Urothelium cell line (cell line): ENCODE measurements at regions not wholly inside any gene's neighbourhood (a gene's known extent, or its start where the extent isn't known, plus 50 kb on each side); places are given as distances from the start of the nearest gene placed in this dataset.
A peak's percentile ranks its signal among the peaks of the same experiment; 100 is the strongest.
"Not testable (repeated sequence)": the region's sequence is repeated elsewhere in the genome, so short reads cannot be mapped to it uniquely, and the experiment has no call there.

Experiments
- DNase-seq: peaks from one replicate; pipeline ENCODE4 v3.0.0; 2011; ENCODE audit warnings: low spot score, mixed read lengths
- FAIRE-seq: peaks from 2 replicates; lab custom pipeline; 2011; peaks lifted over from hg19 to GRCh38; lab: Jason Lieb, UNC

- no peak for FAIRE-seq
- no peak for DNase-seq
Observed at GRCh38 chrX:95218976-95219375, 1465.7 kb upstream of the DIAPH2 start.

DNA sequence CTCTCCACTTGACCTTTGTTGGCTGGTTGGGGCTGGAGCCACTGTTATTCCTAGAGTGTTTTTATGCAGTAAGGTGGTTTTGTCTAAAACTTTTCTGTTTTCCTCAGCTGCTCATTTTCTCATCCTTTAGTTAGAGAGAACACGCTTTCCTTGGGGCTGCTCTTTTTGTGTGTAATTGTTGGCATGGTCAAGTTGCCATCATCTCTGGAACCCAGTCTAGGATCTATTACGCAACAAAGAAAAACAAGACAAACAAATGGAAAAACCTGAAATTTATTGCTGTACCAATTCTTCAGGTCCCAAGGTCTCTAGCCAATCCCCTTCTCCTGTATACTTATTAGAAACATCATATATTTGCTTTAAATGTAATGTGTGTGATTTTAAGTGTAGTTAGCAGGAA, 1436.3 kb upstream of the DIAPH2 start:
- no peak for FAIRE-seq
- DNase-seq = no peak

DNA sequence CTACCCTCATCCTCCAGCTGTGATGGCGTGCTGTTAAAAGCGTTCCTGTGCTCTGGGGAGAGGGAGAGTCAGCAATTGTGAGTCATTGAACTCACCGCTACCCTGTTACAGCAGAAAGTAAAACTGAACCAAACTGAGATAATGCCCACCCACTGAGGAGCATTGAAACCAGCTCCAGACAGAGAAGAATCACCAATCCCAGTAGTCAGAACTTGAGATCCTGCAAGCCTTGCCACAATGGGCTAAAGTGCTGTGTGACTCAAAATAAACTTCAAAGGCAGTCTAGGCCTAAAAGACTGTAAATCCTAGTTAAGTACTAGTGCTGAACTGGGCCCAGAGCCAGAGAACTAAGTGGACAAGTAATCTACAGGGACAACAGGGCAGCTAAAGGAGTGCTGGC, 1394.2 kb upstream of the DIAPH2 start:
- FAIRE-seq (no peak), DNase-seq (no peak)

DNA sequence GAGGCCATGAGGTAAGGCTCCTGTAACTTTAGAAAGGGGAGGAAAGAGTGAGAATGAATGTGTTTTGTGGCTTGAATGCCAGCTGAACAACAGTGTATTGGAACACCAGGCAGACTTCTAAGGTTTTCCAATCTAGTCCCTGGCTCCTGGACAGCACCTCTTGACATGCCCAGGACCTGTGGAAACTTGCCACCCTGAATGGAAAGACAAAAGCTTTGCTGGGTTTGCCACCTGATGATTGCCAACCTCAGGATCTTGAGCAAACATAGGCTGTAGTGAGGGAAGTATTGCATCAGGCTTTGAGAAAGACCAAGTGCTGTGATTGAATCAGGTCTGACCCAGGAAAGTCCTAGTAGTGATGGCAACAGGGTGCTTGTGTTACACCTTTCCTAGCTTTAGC, 1393.1 kb upstream of the DIAPH2 start:
- no peak for DNase-seq
- FAIRE-seq = no peak

- no peak for FAIRE-seq
Observed at GRCh38 chrX:95318882-95319281, 1365.8 kb upstream of the DIAPH2 start.

DNA sequence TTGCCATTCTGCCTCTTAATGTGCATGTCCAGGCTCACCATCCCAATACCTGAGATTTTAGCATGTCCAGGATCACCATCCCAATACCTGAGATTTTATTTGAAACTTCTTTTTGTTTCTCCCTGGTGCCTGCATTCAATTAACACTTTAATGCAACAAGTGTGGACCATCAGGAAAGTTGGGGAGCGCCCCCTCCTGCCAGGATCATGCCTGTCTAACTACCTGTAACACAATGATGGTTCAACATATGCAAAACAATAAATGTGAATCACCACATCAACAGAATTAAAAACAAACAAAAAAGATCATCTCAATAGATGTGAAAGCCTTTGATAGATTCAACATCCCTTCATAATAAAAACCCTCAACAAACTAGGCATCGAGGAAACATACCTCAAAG, 1359.5 kb upstream of the DIAPH2 start:
- FAIRE-seq (no peak), DNase-seq (no peak)

More at GRCh38 chrX:95318882-95319281, 1365.8 kb upstream of the DIAPH2 start:
- peak; percentile 8 for DNase-seq

- FAIRE-seq = no peak
- DNase-seq = no peak
Observed at GRCh38 chrX:95330292-95330691, 1354.3 kb upstream of the DIAPH2 start.

DNA sequence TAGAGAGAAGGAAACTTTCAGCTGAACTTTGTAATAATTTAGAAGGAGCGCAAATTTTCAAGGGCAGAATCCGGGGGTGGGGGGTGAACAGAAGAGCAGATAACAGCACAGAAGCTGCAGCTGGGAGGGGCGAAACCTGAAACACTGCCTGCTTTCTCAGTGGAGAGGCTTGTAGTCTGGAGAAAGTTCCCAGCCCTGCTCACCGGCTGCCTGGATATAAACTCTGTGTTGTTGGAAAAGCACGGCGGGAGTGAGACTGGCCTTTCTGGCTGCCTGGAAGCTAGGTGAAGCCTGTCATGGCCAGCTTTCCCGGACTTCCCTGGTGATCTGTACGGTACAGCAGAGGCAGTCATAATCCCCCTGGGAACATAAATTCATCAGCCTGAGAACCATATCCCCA, 1352.1 kb upstream of the DIAPH2 start:
- DNase-seq (no peak), FAIRE-seq (no peak)

DNA sequence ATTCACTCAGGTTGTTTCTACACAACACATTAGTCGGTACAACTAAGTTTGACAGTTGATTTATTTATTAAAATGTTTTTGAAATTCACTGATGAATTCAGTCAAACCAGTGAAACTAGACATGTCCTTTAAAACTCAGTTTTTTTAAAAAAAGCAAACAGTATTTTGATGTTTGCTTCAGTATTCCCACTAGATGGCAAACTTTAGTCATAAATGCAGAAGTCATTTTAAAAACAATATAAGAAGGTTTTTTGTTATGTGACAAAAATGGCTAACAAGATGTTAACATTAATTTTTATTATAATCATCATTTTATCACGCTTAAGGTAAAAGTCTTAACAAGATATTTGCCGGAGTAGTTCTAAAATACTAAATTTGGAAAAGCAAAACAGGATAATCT, 1337.8 kb upstream of the DIAPH2 start:
- FAIRE-seq = no peak
- no peak for DNase-seq

GRCh38 chrX:95350774-95351488, 1333.7 kb upstream of the DIAPH2 start:
- no peak for FAIRE-seq
- no peak for DNase-seq

GRCh38 chrX:95367286-95367685, 1317.4 kb upstream of the DIAPH2 start:
- no peak for DNase-seq
- no peak for FAIRE-seq

DNA sequence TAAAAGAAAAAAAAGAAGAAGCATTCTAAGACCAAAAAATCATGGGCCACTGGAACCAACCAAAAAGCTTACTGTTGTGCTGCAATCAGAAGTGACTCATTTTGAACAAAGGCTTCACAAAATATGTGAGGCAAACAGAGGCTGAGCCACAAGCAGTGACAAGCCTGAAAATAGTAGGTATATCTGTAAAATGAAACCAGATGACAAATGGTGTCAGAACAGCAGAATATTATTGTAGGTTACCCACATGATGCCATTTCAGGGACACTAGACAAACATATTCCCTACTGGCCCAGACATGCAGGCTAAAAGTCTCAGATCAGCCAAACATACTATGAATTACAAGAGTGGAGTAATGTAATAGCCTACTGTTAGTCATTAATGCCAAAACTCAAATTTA, 1301.8 kb upstream of the DIAPH2 start:
- no peak for FAIRE-seq
- DNase-seq = peak; percentile 2

DNA sequence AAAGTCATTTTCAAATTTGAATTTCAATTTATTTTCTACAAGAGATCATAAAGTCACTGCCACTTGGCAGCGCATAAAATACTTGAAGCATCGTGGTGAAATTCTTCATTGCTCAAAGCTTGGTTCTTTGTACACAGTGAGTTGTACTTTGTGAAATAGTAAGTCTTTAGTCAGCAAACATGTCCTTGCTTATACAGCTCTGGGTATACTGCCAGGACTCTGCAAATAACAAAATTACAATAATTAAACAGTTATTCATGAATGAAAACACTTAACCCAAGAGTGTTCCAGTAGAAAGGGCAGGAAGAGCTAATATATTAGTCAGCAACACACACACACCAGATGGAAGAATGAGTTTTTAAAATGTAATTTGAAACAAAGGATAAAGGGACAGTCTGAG, 1300.9 kb upstream of the DIAPH2 start:
- no peak for FAIRE-seq
- DNase-seq = no peak

DNA sequence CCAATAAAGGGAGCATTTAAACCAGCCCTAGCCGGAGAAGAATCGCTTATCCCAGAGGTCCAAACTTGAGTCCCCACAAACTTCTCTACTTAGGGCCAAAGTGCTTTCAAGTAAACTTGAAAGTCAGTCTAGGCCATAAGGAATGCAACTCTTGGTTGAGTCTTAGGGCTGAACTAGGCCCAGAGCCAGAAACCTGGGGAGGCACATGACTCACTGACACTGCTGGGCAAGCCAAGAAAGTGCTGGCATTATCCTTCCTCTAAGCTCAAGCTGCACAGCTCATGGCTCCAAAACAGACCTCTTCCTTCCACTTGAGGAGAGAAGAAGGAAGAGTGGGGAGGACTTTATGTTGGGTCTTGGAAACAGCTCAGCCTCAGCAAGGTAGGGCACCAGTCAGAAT, 1257.3 kb upstream of the DIAPH2 start:
- DNase-seq (peak; percentile 27), FAIRE-seq (no peak)

GRCh38 chrX:95435198-95435597, 1249.4 kb upstream of the DIAPH2 start:
- DNase-seq (no peak), FAIRE-seq (no peak)

GRCh38 chrX:95441836-95442235, 1242.8 kb upstream of the DIAPH2 start:
- FAIRE-seq = no peak
- no peak for DNase-seq

DNA sequence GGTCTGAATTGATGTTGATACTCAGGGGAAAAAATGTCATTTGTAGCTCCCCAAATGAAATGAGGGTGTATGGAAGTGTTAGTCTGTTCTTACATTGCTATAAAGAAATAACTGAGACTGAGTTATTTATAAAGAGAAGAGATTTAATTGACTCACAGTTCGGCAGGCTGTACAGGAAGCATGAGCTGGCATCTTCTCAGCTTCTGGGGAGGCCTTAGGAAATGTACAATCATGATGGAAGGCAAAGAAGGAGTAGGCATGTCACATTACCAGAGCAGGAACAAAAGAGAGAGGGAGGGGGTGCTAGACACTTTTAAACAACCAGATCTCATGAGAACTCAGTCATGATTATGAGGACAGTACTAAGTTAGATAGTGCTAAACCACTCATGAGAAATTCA, 1199.9 kb upstream of the DIAPH2 start:
- FAIRE-seq (no peak), DNase-seq (no peak)

GRCh38 chrX:95505721-95506120, 1178.9 kb upstream of the DIAPH2 start:
- FAIRE-seq (no peak), DNase-seq (no peak)

DNA sequence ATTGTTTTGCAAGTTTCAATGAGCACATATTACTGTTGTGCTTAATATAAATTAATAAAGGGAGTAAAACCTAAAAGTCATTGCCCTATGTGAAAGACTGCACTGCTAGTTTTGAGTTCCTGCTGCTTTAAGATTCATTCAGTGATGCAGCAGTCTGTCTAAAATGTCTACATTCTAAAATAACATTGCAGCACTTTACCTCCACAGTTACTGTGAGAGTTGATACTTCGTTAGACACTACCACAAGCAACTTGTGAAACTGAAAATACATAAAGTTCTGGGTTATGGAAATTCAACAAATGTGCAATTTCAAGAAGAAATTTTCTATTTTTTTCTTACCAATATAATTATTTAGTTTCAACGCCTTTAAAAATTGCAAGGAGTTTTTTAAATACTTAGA, 1175.2 kb upstream of the DIAPH2 start:
- FAIRE-seq (no peak), DNase-seq (no peak)

GRCh38 chrX:95524018-95524417, 1160.6 kb upstream of the DIAPH2 start:
- not testable (repeated sequence) for DNase-seq, FAIRE-seq

- FAIRE-seq (no peak), DNase-seq (no peak)
Observed at GRCh38 chrX:95536111-95536510, 1148.5 kb upstream of the DIAPH2 start.

DNA sequence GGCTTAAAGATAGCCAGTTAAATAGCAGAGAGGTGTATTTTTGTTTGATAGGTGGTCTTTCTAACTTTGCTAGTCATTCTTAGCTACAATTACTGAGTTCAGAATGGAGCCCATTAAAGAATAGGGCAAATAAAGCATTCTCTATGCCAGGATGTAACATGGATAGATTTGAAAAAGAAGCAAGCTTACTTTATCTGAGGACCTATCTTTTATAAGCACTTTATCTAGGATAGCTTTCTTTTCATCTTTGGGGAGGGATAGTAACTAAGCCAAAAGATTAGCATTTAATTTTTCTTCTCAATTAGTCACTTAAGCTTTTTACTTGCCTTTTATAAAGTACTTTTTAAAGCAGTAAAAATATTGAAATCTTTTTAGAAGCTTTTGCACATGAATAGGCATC, 1148.0 kb upstream of the DIAPH2 start:
- no peak for DNase-seq
- FAIRE-seq = no peak

DNA sequence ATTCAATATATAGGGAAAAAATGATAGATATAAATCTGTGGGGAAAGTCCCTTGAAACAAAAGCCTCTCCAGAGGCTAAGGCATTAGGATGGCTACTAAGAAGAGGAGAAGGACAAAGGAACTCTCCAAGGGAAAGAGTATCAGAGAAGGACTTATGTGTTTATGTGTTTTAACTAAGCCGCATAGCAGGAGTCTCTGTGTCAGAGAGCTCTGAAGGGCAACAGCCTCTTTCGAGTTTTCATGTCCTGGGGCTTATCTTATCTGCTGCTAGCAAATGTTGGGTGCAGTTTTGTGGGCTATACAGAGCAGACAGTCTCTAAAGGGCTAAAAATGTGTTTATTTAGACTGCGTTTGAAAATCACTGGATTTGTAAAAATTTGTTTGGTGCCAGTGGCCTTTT, 1145.6 kb upstream of the DIAPH2 start:
- no peak for FAIRE-seq
- DNase-seq = no peak
